ENCODE measurements at regions not wholly inside any gene's neighbourhood (a gene's known extent, or its start where the extent isn't known, plus 50 kb on each side); places are given as distances from the start of the nearest gene placed in this dataset.

- TF ChIP-seq CTCF (conservative IDR thresholded peaks at IDR 0.05) (no peak), EZH2 (IDR thresholded peaks at IDR 0.05; ENCODE audit: low read depth) (no peak)
Measured at GRCh38 chr1:47622776-47623556, 185.1 kb downstream of the FOXD2 start.
